HG03571 (cell line): ENCODE measurements at regions not wholly inside any gene's neighbourhood (a gene's known extent, or its start where the extent isn't known, plus 50 kb on each side); places are given as distances from the start of the nearest gene placed in this dataset.
"Not testable (repeated sequence)": the region's sequence is repeated elsewhere in the genome, so short reads cannot be mapped to it uniquely, and the experiment has no call there.

ENCODE experiments used
- ATAC-seq: cut with Tn5 transposase; IDR thresholded peaks from one replicate; pipeline ENCODE4 v1.9.1; 2021; ENCODE audit not compliant: unreplicated experiment

GRCh38 chr7:55299273-55299967 lies 65.7 kb upstream of the LANCL2 start:
- no peak for ATAC-seq

DNA sequence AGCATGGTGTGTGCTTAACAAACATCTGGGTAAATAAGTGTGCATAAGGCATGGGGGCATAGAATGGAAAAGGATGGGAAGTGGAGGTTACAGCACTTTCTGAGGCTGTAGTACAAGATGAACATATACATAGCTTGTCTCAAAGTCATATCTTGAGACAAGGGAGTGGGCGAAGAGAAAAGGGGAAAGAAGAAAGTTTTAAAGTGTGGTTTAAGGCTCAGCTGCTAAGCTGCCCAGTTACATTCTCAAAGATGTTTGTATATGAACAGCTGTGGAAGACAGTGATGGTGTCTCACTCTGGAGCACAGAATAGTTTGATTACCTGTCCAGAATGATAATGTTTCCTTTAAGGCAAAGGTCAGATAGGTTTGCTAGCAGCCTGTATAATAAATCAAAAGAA lies 61.9 kb upstream of the LANCL2 start:
- ATAC-seq, result no peak

DNA sequence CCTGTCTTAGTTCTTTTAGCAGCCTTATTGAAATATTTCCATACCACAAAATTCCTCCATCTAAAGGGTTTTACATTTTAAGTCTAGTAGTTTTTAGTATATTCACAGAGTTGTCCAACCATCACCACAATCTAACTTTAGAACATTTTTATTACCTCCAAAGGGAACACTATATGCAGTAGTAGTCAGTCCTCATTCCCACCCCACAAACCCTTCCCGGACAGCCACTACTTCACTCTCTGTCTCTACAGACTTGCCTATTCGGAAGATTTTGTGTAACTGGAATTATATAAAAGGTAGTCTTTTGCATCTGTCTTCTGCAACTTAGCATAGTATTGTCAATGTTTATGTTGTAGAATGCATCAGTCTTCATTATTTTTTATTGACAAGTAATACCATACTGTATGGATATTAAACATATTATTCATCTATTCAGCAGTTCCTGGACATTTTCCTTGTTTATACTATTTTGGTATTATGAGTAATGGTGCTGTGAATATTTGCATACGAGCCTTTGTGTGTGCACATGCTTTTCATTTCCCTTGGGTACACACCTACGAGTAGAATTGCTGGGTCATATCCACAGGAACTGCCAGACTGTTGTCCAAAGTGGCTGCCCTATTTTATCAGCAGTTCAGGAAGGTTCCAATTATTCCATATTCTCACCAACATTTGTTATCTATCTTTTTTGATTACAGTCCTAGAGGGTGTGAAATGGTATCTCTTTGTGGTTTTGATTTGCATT lies 60.9 kb upstream of the LANCL2 start:
- no peak for ATAC-seq

- ATAC-seq, result no peak
Measured at GRCh38 chr7:55305135-55305534, 60.0 kb upstream of the LANCL2 start.

DNA sequence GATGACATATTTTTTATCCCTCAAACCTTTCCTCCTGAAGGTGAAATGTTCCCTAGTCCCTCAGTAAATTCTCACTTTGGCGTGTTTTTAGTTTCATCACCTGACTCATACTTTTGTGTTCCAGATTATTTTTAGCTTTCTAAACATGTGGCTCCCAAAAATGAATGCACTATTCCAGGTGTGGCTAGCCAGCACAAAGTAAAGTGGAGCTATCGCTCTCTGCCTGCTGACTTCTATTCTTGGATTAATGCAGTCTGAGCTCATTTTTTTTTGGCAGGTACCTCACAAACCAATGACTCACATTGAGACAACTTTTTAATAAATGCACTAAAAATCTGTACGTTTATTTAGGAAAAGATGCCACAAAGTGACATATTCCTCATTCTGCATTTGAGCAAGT lies 58.8 kb upstream of the LANCL2 start:
- no peak for ATAC-seq

GRCh38 chr7:55307123-55307916 lies 57.8 kb upstream of the LANCL2 start:
- no peak for ATAC-seq

- no peak for ATAC-seq
Measured at GRCh38 chr7:55308186-55308929, 56.8 kb upstream of the LANCL2 start.

- ATAC-seq, result peak; percentile 93
Measured at GRCh38 chr7:55309040-55309991, 55.8 kb upstream of the LANCL2 start.

DNA sequence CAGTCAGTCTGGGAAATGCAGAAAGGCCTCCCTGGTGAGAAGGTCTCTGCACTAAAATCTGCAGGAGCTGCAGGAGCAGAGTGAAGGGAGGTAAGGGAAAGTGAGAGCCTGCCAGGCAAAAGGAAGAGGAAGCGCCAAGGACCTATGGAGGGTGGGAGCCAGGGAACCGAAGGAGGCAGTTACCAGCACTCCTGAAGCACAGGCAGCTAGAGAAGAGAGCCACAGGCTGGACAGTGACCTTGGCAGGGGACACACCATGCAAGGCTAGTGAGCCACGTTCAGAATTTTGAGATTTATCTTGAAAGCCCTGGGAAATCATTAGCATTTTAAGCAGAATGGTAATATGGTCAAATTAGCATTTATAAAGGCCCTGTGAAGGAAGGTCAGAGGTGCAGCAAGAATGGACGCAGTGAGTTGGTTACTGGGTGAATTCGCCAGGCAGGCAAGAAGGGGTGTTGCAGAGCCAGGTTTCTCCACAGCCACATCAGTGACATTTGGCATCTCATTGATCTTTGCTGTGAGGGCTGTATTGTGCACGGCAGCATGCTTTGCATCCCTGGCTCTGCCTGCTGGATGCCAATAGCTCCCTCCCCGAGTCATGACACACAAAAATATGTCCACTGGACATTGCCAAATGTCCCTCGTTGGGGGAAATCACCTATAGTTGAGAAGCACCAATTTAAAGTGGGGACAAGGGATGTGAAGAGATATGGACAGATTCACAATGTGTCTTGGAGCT lies 54.7 kb upstream of the LANCL2 start:
- no peak for ATAC-seq

- ATAC-seq, result not testable (repeated sequence)
Measured at GRCh38 chr7:55311892-55312291, 53.2 kb upstream of the LANCL2 start.

GRCh38 chr7:55313671-55314070 lies 51.5 kb upstream of the LANCL2 start:
- not testable (repeated sequence) for ATAC-seq

DNA sequence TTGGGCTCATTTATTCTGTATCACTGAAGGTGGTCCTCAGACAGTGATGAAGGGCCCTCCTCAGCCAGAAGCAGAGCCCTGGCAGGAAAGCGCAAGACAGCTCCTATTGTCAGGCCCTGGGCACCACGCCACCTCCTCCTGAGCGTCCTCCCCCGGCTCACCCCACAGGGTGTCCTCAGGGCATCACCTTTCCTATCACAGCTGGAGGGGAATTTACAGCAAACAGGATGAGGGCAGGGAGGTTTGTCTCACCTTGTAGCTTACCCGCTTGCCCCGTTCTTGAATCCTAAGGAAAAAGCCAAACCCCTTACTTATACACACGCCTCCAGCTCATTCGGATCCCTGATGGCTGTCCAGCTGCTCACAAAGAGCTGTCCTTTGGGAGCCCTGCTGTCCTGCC lies 50.2 kb upstream of the LANCL2 start:
- ATAC-seq, result no peak
